Skeletal muscle tissue (tissue), 3 donors: ENCODE measurements at regions not wholly inside any gene's neighbourhood (a gene's known extent, or its start where the extent isn't known, plus 50 kb on each side); places are given as distances from the start of the nearest gene placed in this dataset.

Experiments
- H3K27ac ChIP-seq: one replicate; pipeline ENCODE4 v1.7.0; 2013; ENCODE audit warnings: mild to moderate bottlenecking, low read depth, low read length, inconsistent platforms
- H3K27me3 ChIP-seq, 3 donors: one replicate each; pipeline ENCODE4 v1.7.0; 2013; ENCODE audit warnings: low read length in 3 of 3; ENCODE audit not compliant: control insufficient read depth in 3 of 3, insufficient read depth in 3 of 3
- H3K36me3 ChIP-seq, 3 donors: one replicate each; pipeline ENCODE4 v1.7.0; 2013; ENCODE audit warnings: low read length in 3 of 3; ENCODE audit not compliant: control insufficient read depth in 3 of 3, insufficient read depth in 3 of 3
- H3K4me1 ChIP-seq, 3 donors: one replicate each; pipeline ENCODE4 v1.7.0; 2013; ENCODE audit warnings: low read length in 3 of 3, mild to moderate bottlenecking in 3 of 3; ENCODE audit not compliant: control insufficient read depth in 3 of 3, insufficient read depth in 3 of 3
- H3K4me3 ChIP-seq, 3 donors: one replicate each; pipeline ENCODE4 v1.7.0; 2013; ENCODE audit warnings: low read length in 3 of 3
- H3K9ac ChIP-seq, 3 donors: one replicate each; pipeline ENCODE4 v1.7.0; 2013; ENCODE audit warnings: low read length in 3 of 3, mild to moderate bottlenecking in 3 of 3, moderate library complexity in 2 of 3, low read depth in 1 of 3
- H3K9me3 ChIP-seq, 3 donors: one replicate each; pipeline ENCODE4 v1.7.0; 2013; ENCODE audit warnings: low read length in 3 of 3; ENCODE audit not compliant: control insufficient read depth in 3 of 3
- donor health status: Osteomylitis.

DNA sequence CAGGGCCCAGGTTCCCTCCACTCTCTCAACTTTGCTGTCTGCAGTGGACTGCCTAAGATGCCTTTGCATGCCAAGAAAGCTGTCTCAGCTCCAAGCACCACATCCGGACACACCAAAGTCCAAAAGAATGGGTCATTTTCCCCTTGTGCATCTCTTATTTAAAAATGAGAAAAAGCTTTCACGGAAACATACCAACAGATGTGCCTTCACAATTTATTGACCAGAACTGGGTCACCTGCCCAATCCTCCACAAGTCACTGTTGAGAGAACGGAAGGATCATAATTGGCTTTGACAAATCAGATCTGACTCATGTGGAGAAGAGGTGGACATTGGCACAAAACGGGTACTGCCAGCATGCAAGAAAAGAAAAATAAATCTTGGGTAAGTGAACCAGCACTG is 258.3 kb downstream of the SNX13 start:
- Histone ChIP-seq H3K4me1 (peaks cover 5 to 11% (median 8%) of the 10 kb centered on the region in 3 donors), H3K27ac (no peak overlapping the region), H3K36me3 (no peaks in the 10 kb centered on the region), H3K4me3 (no peak overlapping the region), H3K9ac (no peak overlapping the region), H3K9me3 (no peaks in the 10 kb centered on the region), H3K27me3 (no peaks in the 10 kb centered on the region)

DNA sequence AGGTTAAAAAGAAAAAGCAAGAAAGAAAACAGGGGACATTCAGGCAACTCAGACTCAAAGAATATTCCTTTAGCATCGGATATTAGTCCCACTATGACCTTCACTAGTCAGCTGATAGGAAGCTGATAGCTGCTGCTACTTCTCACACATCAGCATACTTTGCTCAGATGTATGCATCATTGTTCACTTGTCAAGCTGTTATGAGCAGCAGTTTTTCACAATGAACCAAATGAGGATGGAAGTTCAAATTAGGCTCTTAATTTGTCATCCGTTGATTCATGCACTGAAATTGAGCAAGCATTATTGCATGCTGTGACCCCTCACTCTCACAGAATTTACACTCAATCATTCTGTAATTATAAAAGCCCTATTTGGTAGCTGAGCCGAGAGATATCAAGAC is 257.7 kb downstream of the SNX13 start:
- Histone ChIP-seq H3K27ac (no peak overlapping the region), H3K9me3 (no peaks in the 10 kb centered on the region), H3K4me1 (peaks cover 5 to 11% (median 8%) of the 10 kb centered on the region in 3 donors), H3K27me3 (no peaks in the 10 kb centered on the region), H3K9ac (no peak overlapping the region), H3K4me3 (no peak overlapping the region), H3K36me3 (no peaks in the 10 kb centered on the region)

DNA sequence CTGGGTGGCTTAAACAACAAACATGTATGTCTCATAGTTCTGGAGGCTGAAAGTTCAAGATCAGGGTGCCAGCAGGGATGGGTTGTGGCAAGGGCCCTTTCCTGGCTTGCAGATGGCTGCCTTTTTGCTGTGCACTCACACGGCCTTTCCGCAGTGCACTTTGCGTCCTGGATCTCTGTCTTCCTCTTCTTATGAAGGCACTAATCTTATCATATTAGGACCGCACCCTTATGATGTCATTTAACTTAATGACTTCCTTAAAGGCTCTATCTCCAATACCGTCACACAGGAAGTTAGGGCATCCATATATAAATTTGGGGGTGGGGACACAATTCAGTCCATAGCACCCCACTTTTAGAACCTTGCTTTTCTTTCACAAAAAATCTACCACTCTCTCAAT is 255.2 kb downstream of the SNX13 start:
- Histone ChIP-seq H3K4me3 (no peak overlapping the region), H3K9ac (no peak overlapping the region), H3K4me1 (peaks cover 0 to 6% (median 2%) of the 10 kb centered on the region in 3 donors), H3K9me3 (no peaks in the 10 kb centered on the region), H3K27ac (no peak overlapping the region), H3K36me3 (no peaks in the 10 kb centered on the region), H3K27me3 (no peaks in the 10 kb centered on the region)

GRCh38 chr7:17687361-17687760 is 252.9 kb downstream of the SNX13 start:
- Histone ChIP-seq H3K27me3 (no peaks in the 10 kb centered on the region), H3K27ac (no peak overlapping the region), H3K9me3 (no peaks in the 10 kb centered on the region), H3K9ac (no peak overlapping the region), H3K4me1 (peaks cover 0 to 4% (median 0%) of the 10 kb centered on the region in 3 donors), H3K36me3 (no peaks in the 10 kb centered on the region), H3K4me3 (no peak overlapping the region)

DNA sequence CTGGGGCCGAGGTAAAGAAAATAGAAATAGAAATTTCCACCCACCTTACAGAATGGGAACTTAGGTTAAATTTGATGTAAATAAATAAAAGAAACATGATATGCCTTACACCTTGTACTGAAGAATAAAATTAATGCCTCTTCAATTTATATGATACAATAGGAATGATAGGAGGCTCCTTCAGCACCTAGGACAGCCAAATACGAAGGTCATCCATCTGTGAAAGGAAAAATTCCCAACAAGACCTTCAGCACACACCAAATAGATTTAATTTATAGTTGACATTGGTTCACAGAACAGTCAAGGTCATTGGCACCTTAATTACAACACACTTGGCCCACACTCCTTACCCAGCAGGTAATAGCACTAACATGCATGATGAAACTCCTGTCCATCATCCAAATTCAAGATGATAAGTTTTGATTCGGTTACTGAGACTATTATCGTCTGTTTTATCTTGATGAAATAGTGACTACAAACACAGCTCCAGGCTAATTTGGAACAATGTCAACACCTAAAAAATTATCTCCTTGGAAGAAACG is 250.9 kb downstream of the SNX13 start:
- no peaks in the 10 kb centered on the region for H3K4me1 ChIP-seq
- no peak overlapping the region for H3K27ac ChIP-seq
- no peaks in the 10 kb centered on the region for H3K36me3 ChIP-seq
- H3K9ac ChIP-seq, result no peak overlapping the region
- no peak overlapping the region for H3K4me3 ChIP-seq
- H3K9me3 ChIP-seq, result no peaks in the 10 kb centered on the region
- no peaks in the 10 kb centered on the region for H3K27me3 ChIP-seq

DNA sequence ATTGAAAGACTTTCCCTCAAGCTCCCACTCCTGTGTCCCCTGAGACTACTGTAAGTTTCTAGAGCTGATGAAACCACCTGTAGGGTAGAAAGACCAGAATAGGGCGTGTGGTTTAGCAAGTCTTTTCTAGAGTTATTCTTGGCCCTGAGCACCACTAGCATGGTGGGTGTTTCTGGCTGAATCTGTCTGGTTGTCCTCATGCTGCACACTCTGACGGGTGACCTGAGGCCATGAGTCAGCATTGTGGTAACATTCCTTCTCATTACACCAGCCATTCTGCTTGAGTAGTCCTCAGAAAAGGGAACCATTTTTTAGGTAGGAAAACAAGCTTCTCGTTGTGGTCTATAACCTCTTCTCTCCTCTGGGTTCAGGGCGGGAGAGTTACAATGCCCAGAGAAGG is 250.3 kb downstream of the SNX13 start:
- Histone ChIP-seq H3K36me3 (no peaks in the 10 kb centered on the region), H3K9me3 (no peaks in the 10 kb centered on the region), H3K4me3 (no peak overlapping the region), H3K27ac (no peak overlapping the region), H3K27me3 (no peaks in the 10 kb centered on the region), H3K4me1 (no peaks in the 10 kb centered on the region), H3K9ac (no peak overlapping the region)

DNA sequence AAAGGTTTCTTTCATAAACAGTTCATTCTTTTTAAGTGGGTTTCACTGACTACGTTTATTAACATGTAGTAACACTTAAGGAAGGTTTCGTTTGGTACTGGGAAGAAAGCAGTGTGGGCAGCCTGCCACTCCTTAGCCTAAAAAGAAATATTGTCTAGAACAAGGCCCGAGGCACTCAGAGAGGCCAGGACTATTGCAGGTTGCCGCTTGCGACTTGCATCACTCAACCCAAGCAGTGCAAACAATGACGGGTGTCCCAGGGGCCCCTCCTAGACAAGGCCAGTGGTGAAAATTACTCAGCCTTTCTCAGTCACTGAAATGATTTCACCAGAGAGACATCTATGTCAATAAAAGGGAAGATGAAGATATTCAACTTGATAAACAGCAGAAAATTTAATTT is 243.9 kb downstream of the SNX13 start:
- Histone ChIP-seq H3K4me1 (no peaks in the 10 kb centered on the region), H3K4me3 (no peak overlapping the region), H3K36me3 (no peaks in the 10 kb centered on the region), H3K27me3 (no peaks in the 10 kb centered on the region), H3K9ac (no peak overlapping the region), H3K27ac (no peak overlapping the region), H3K9me3 (peaks cover 0 to 16% (median 3%) of the 10 kb centered on the region in 3 donors)

DNA sequence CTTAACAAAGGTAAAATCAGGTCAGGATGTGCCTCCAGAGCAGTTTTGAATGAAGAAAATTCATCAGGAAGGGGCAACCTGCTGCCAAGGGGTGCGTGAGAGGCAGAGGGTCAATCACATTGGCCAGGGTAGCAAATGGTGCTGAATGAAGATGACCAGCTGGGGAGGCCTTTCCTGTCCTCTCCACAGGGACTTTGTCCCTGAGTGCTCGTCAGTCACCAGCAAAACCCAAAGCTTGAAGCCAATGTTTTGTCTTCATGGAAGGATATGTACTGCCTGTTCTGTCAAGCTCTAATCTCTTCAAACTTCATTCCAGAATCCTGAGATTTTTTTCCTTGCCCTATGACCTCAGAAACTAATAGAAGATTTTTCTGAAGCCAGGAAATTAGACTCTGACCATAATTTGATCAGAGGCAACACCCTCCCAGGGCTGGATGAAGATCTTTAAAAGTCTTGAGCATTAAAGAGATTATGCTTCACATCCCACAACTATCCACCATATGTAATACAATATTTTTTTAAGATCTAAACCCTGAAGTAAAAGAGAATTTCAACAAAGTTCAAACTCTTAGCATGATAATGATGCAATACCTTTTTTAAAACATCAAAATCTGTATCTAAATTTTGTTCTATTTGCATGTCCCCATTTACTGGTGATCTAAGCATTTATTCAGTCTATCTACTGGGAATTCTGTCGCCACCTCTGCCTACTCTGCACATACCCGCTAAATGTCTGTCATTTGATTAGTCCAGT is 243.0 kb downstream of the SNX13 start:
- Histone ChIP-seq H3K27me3 (no peaks in the 10 kb centered on the region), H3K4me1 (no peaks in the 10 kb centered on the region), H3K4me3 (no peak overlapping the region), H3K36me3 (no peaks in the 10 kb centered on the region), H3K9ac (no peak overlapping the region), H3K27ac (no peak overlapping the region), H3K9me3 (peaks cover 0 to 16% (median 3%) of the 10 kb centered on the region in 3 donors)

DNA sequence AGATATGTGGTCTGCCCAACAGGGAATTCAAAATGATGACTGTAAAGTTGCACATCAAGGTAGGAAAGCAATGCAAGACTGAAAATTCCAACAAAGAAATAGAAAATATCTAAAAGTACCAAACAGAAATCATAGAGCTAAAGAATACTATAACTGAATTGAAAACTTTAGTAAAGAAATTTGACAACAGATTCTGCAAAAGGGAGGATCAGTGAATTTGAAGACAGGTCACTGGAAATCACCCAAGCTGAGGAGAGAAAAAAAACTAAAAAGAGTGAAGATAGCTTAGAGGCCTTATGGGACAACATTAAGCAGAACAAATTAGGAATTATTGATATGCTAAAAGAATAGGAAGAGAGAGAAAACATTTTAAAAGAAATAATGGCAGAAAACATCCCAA is 240.6 kb downstream of the SNX13 start:
- Histone ChIP-seq H3K36me3 (no peaks in the 10 kb centered on the region), H3K9ac (no peak overlapping the region), H3K27ac (no peak overlapping the region), H3K27me3 (no peaks in the 10 kb centered on the region), H3K4me1 (no peaks in the 10 kb centered on the region), H3K4me3 (no peak overlapping the region), H3K9me3 (peaks cover 0 to 16% (median 3%) of the 10 kb centered on the region in 3 donors)

GRCh38 chr7:17700138-17700537 is 240.2 kb downstream of the SNX13 start:
- peaks cover 0 to 16% (median 3%) of the 10 kb centered on the region in 3 donors for H3K9me3 ChIP-seq
- no peak overlapping the region for H3K27ac ChIP-seq
- no peak overlapping the region for H3K9ac ChIP-seq
- H3K36me3 ChIP-seq, result no peaks in the 10 kb centered on the region
- no peaks in the 10 kb centered on the region for H3K27me3 ChIP-seq
- no peaks in the 10 kb centered on the region for H3K4me1 ChIP-seq
- no peak overlapping the region for H3K4me3 ChIP-seq
